ENCODE measurements at regions not wholly inside any gene's neighbourhood (a gene's known extent, or its start where the extent isn't known, plus 50 kb on each side); places are given as distances from the start of the nearest gene placed in this dataset.
"Not testable (repeated sequence)": the region's sequence is repeated elsewhere in the genome, so short reads cannot be mapped to it uniquely, and the experiment has no call there.

GRCh38 chr20:1747953-1748577 is 90.5 kb upstream of the SIRPG start:
- no peak for DNase-seq

- DNase-seq: not testable (repeated sequence)
These were observed 84.5 kb upstream of the SIRPG start for GRCh38 chr20:1742049-1742434.

GRCh38 chr20:1741309-1742048 is 83.9 kb upstream of the SIRPG start:
- peak; percentile 68 for DNase-seq

- no peak for DNase-seq
These were observed 79.6 kb upstream of the SIRPG start for GRCh38 chr20:1737134-1737533.

GRCh38 chr20:1735417-1736089 is 78.0 kb upstream of the SIRPG start:
- DNase-seq: no peak

- DNase-seq: peak; percentile 67
These were observed 76.8 kb upstream of the SIRPG start for GRCh38 chr20:1734269-1734858.

GRCh38 chr20:1731828-1732375 is 74.3 kb upstream of the SIRPG start:
- DNase-seq: not testable (repeated sequence)

GRCh38 chr20:1730981-1731711 is 73.6 kb upstream of the SIRPG start:
- DNase-seq: not testable (repeated sequence)

GRCh38 chr20:1727303-1727702 is 69.7 kb upstream of the SIRPG start:
- DNase-seq: not testable (repeated sequence)

GRCh38 chr20:1724901-1725300 is 67.3 kb upstream of the SIRPG start:
- no peak for DNase-seq

GRCh38 chr20:1722513-1723050 is 65.0 kb upstream of the SIRPG start:
- no peak for DNase-seq

GRCh38 chr20:1721687-1722512 is 64.3 kb upstream of the SIRPG start:
- DNase-seq: no peak

GRCh38 chr20:1720845-1721475 is 63.4 kb upstream of the SIRPG start:
- DNase-seq: no peak

GRCh38 chr20:1720226-1720625 is 62.6 kb upstream of the SIRPG start:
- no peak for DNase-seq

GRCh38 chr20:1718604-1719384 is 61.2 kb upstream of the SIRPG start:
- DNase-seq: no peak

GRCh38 chr20:1712634-1713624 is 55.4 kb upstream of the SIRPG start:
- no peak for DNase-seq

- peak; percentile 87 for DNase-seq
These were observed 54.4 kb upstream of the SIRPG start for GRCh38 chr20:1711826-1712601.

- no peak for DNase-seq
These were observed 53.7 kb upstream of the SIRPG start for GRCh38 chr20:1711266-1711665.
